Lower leg skin (tissue), 3 donors: ENCODE measurements at regions not wholly inside any gene's neighbourhood (a gene's known extent, or its start where the extent isn't known, plus 50 kb on each side); places are given as distances from the start of the nearest gene placed in this dataset.

Experiments
- CTCF ChIP-seq, 3 donors: fragments of 450-650 bp; IDR thresholded peaks; one replicate each; pipeline ENCODE4 v1.5.1; 2016; ENCODE audit warnings: antibody characterized with exemption in 3 of 3, mild to moderate bottlenecking in 3 of 3, moderate library complexity in 2 of 3
- POLR2A ChIP-seq, 2 donors: fragments of 450-650 bp; IDR thresholded peaks; one replicate each; pipeline ENCODE4 v1.6.1; 2016 to 2017; ENCODE audit warnings: antibody characterized with exemption in 2 of 2, mild to moderate bottlenecking in 1 of 2, moderate library complexity in 1 of 2

GRCh38 chr7:131620673-131621609 is 64.5 kb upstream of the PODXL start:
- TF ChIP-seq POLR2A (IDR thresholded peaks at IDR 0.05) (no peak), CTCF (IDR thresholded peaks at IDR 0.05) (no peak)
